ENCODE measurements at regions not wholly inside any gene's neighbourhood (a gene's known extent, or its start where the extent isn't known, plus 50 kb on each side); places are given as distances from the start of the nearest gene placed in this dataset.

DNA sequence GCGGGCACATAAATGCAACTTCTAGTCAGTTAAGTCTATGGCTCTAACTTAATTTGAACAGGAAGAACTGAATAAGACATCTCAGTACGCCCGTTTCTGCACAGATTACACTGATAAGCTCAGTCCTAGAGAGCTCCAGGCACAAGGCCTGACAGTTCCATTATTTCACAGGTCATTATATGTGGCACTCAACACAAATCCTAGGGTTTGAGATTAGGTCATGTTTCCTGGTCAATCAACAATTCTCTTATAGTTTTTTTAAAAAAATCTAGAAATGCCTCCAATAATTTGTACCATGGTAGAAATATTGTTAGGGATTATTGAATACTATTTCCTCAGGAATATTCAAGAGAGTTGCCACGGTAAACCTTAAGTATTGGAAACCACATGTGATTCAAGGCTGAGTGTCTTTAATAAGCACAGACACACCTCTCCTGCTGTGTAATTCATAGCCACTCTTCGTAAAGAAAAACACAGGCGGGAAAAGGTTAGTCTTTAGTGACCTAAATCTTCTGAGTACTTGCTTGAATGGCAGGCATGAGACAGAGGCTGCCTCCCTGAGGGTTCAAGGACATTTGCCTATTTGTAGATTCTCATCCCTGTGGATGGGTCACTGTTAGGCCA is 342.9 kb upstream of the ADGRL3 start:
- no peak for TF ChIP-seq TAF1 (IDR thresholded peaks at IDR 0.05; ENCODE audit: low read depth, low read length)
- TF ChIP-seq SIX5 (IDR thresholded peaks at IDR 0.05; ENCODE audit: low read depth, low read length) = no peak
- TF ChIP-seq CHD2 (IDR thresholded peaks at IDR 0.05; ENCODE audit: low read length) = no peak
- TF ChIP-seq CTCF (IDR thresholded peaks at IDR 0.05; ENCODE audit: control extremely low read depth in 1 of 3, insufficient read depth in 1 of 3, low read depth in 1 of 3, low read length in 3 of 3) = no peak
- TF ChIP-seq SIRT6 (IDR thresholded peaks at IDR 0.05; ENCODE audit: low read length) = no peak
- no peak for TF ChIP-seq EZH2 (IDR thresholded peaks at IDR 0.05; ENCODE audit: low read depth, low read length, severe bottlenecking)
